Uterus (tissue), 2 donors: ENCODE measurements at regions not wholly inside any gene's neighbourhood (a gene's known extent, or its start where the extent isn't known, plus 50 kb on each side); places are given as distances from the start of the nearest gene placed in this dataset.

Source experiments
- CTCF ChIP-seq, 4 experiments: fragments of 200-600 bp in 2 of 4; fragments of 450-650 bp in 2 of 4; sonication (generic) in 2 of 4; IDR thresholded peaks; one replicate each; pipeline ENCODE4 v1.5.1; 2016 to 2019; ENCODE audit warnings: antibody characterized with exemption in 4 of 4, mild to moderate bottlenecking in 2 of 4, moderate library complexity in 1 of 4
- POLR2A ChIP-seq, 2 donors: fragments of 450-650 bp; IDR thresholded peaks; one replicate each; pipeline ENCODE4 v1.6.1; 2016; ENCODE audit warnings: antibody characterized with exemption in 2 of 2, mild to moderate bottlenecking in 1 of 2, moderate library complexity in 1 of 2

- TF ChIP-seq CTCF (IDR thresholded peaks at IDR 0.05) (no peak), POLR2A (IDR thresholded peaks at IDR 0.05) (no peak)
Measured at GRCh38 chr3:148607491-148607890, 90.2 kb upstream of the AGTR1 start.
